Immature natural killer cell (primary cell): ENCODE measurements at regions not wholly inside any gene's neighbourhood (a gene's known extent, or its start where the extent isn't known, plus 50 kb on each side); places are given as distances from the start of the nearest gene placed in this dataset.
A peak's percentile ranks its signal among the peaks of the same experiment; 100 is the strongest.

ENCODE experiments used
- DNase-seq, 3 donors: peaks; one replicate each; pipeline ENCODE4 v3.0.0; 2022; ENCODE audit warnings: mixed read lengths in 1 of 3
- H3K27ac Mint-ChIP-seq, 6 donors: one replicate each; pipeline ENCODE4 v1.8.0; 2020; ENCODE audit warnings: mixed read lengths in 6 of 6, mild to moderate bottlenecking in 5 of 6, inconsistent platforms in 4 of 6, moderate library complexity in 3 of 6
- H3K27me3 Mint-ChIP-seq, 3 donors: one replicate each; pipeline ENCODE4 v1.8.0; 2020 to 2021; ENCODE audit warnings: low read depth in 3 of 3, mild to moderate bottlenecking in 3 of 3, mixed read lengths in 3 of 3, moderate library complexity in 3 of 3, inconsistent platforms in 1 of 3
- H3K36me3 Mint-ChIP-seq, 3 donors: one replicate each; pipeline ENCODE4 v1.8.0; 2020; ENCODE audit warnings: mixed read lengths in 3 of 3, inconsistent platforms in 2 of 3, mild to moderate bottlenecking in 2 of 3
- H3K4me1 Mint-ChIP-seq, 2 donors: one replicate each; pipeline ENCODE4 v1.8.0; 2020; ENCODE audit warnings: inconsistent platforms in 2 of 2, mild to moderate bottlenecking in 2 of 2, mixed read lengths in 2 of 2, moderate library complexity in 1 of 2
- H3K4me3 Mint-ChIP-seq, 5 donors: one replicate each; pipeline ENCODE4 v1.8.0; 2020; ENCODE audit warnings: mild to moderate bottlenecking in 5 of 5, mixed read lengths in 5 of 5, inconsistent platforms in 3 of 5, moderate library complexity in 3 of 5
- H3K9me3 Mint-ChIP-seq, 6 donors: one replicate each; pipeline ENCODE4 v1.8.0; 2020; ENCODE audit warnings: mild to moderate bottlenecking in 6 of 6, mixed read lengths in 6 of 6, inconsistent platforms in 4 of 6, moderate library complexity in 3 of 6

GRCh38 chr17:77424585-77425344 is 284.0 kb downstream of the SEC14L1 start:
- Mint-ChIP-seq H3K9me3 (no peaks in the 10 kb centered on the region), H3K27me3 (peaks cover 0 to 6% (median 0%) of the 10 kb centered on the region in 3 donors), H3K27ac (peak overlapping the region in 5 of 6 donors; percentile 36 to 69 (median 57)), H3K4me1 (peaks cover 75 to 76% of the 10 kb centered on the region in 2 donors), H3K36me3 (no peaks in the 10 kb centered on the region), H3K4me3 (no peak overlapping the region)
- DNase-seq: no peak

GRCh38 chr17:77425348-77425747 is 284.6 kb downstream of the SEC14L1 start:
- Mint-ChIP-seq H3K9me3 (no peaks in the 10 kb centered on the region), H3K27ac (peak overlapping the region in 4 of 6 donors; percentile 17 to 70 (median 61))

GRCh38 chr17:77425791-77426641 is 285.2 kb downstream of the SEC14L1 start:
- peaks cover 0 to 1% (median 0%) of the 10 kb centered on the region in 3 donors for H3K27me3 Mint-ChIP-seq
- DNase-seq: peak in 1 of 3 donors; percentile 46
- no peaks in the 10 kb centered on the region for H3K9me3 Mint-ChIP-seq
- H3K4me3 Mint-ChIP-seq: peak overlapping the region in 4 of 5 donors; percentile 50 to 58 (median 54)
- peak overlapping the region in 5 of 6 donors; percentile 17 to 86 (median 80) for H3K27ac Mint-ChIP-seq
- peaks cover 72 to 74% of the 10 kb centered on the region in 2 donors for H3K4me1 Mint-ChIP-seq
- H3K36me3 Mint-ChIP-seq: no peaks in the 10 kb centered on the region

More at GRCh38 chr17:77425348-77425747, 284.6 kb downstream of the SEC14L1 start:
- Mint-ChIP-seq H3K4me3 (peak overlapping the region in 3 of 5 donors; percentile 4 to 50 (median 48)), H3K4me1 (peaks cover 75 to 76% of the 10 kb centered on the region in 2 donors), H3K36me3 (no peaks in the 10 kb centered on the region), H3K27me3 (peaks cover 0 to 4% (median 0%) of the 10 kb centered on the region in 3 donors)
- DNase-seq: no peak

GRCh38 chr17:77426676-77427386 is 286.1 kb downstream of the SEC14L1 start:
- Mint-ChIP-seq H3K4me3 (peak overlapping the region in 4 of 5 donors; percentile 38 to 58 (median 54)), H3K4me1 (peaks cover 64 to 67% of the 10 kb centered on the region in 2 donors), H3K27ac (peak overlapping the region in 5 of 6 donors; percentile 72 to 86 (median 80)), H3K27me3 (no peaks in the 10 kb centered on the region), H3K9me3 (no peaks in the 10 kb centered on the region), H3K36me3 (no peaks in the 10 kb centered on the region)
- no peak for DNase-seq

- no peaks in the 10 kb centered on the region for H3K36me3 Mint-ChIP-seq
- no peaks in the 10 kb centered on the region for H3K9me3 Mint-ChIP-seq
- no peak overlapping the region for H3K4me3 Mint-ChIP-seq
- H3K4me1 Mint-ChIP-seq: peaks cover 66 to 73% of the 10 kb centered on the region in 2 donors
- no peak for DNase-seq
- H3K27me3 Mint-ChIP-seq: no peaks in the 10 kb centered on the region
- H3K27ac Mint-ChIP-seq: peak overlapping the region in 5 of 6 donors; percentile 40 to 84 (median 73)
Measured at GRCh38 chr17:77427391-77427991, 286.7 kb downstream of the SEC14L1 start.

GRCh38 chr17:77428020-77428748 is 287.4 kb downstream of the SEC14L1 start:
- H3K4me3 Mint-ChIP-seq: peak overlapping the region in 3 of 5 donors; percentile 23 to 50 (median 36)
- no peaks in the 10 kb centered on the region for H3K36me3 Mint-ChIP-seq
- no peak for DNase-seq
- no peaks in the 10 kb centered on the region for H3K27me3 Mint-ChIP-seq
- no peaks in the 10 kb centered on the region for H3K9me3 Mint-ChIP-seq
- peak overlapping the region; percentile 10 to 87 (median 67) for H3K27ac Mint-ChIP-seq
- peaks cover 61 to 75% of the 10 kb centered on the region in 2 donors for H3K4me1 Mint-ChIP-seq

- Mint-ChIP-seq H3K9me3 (no peaks in the 10 kb centered on the region), H3K4me1 (peaks cover 63 to 77% of the 10 kb centered on the region in 2 donors), H3K27ac (peak overlapping the region; percentile 17 to 87 (median 67)), H3K4me3 (peak overlapping the region in 4 of 5 donors; percentile 4 to 50 (median 36)), H3K36me3 (no peaks in the 10 kb centered on the region), H3K27me3 (no peaks in the 10 kb centered on the region)
- DNase-seq: no peak
Measured at GRCh38 chr17:77428749-77429368, 288.1 kb downstream of the SEC14L1 start.

GRCh38 chr17:77429369-77429968 is 288.7 kb downstream of the SEC14L1 start:
- H3K27me3 Mint-ChIP-seq: peaks cover 0 to 2% (median 0%) of the 10 kb centered on the region in 3 donors
- H3K4me1 Mint-ChIP-seq: peaks cover 69 to 79% of the 10 kb centered on the region in 2 donors
- no peak for DNase-seq
- no peaks in the 10 kb centered on the region for H3K9me3 Mint-ChIP-seq
- peak overlapping the region in 2 of 5 donors; percentile 32 to 35 for H3K4me3 Mint-ChIP-seq
- peak overlapping the region; percentile 42 to 87 (median 58) for H3K27ac Mint-ChIP-seq
- H3K36me3 Mint-ChIP-seq: no peaks in the 10 kb centered on the region

- Mint-ChIP-seq H3K27me3 (peaks cover 0 to 4% (median 0%) of the 10 kb centered on the region in 3 donors), H3K27ac (peak overlapping the region; percentile 34 to 81 (median 45)), H3K9me3 (no peaks in the 10 kb centered on the region), H3K36me3 (peaks cover 0 to 2% (median 0%) of the 10 kb centered on the region in 3 donors), H3K4me1 (peaks cover 76 to 83% of the 10 kb centered on the region in 2 donors), H3K4me3 (peak overlapping the region in 3 of 5 donors; percentile 5 to 39 (median 30))
- peak; percentile 74 to 77 (median 74) for DNase-seq
Measured at GRCh38 chr17:77429969-77430752, 289.4 kb downstream of the SEC14L1 start.

- H3K4me1 Mint-ChIP-seq: peaks cover 77 to 83% of the 10 kb centered on the region in 2 donors
- peak overlapping the region in 1 of 5 donors; percentile 21 for H3K4me3 Mint-ChIP-seq
- H3K36me3 Mint-ChIP-seq: peaks cover 0 to 4% (median 0%) of the 10 kb centered on the region in 3 donors
- peaks cover 0 to 4% (median 0%) of the 10 kb centered on the region in 3 donors for H3K27me3 Mint-ChIP-seq
- peak overlapping the region in 3 of 6 donors; percentile 35 to 71 (median 57) for H3K27ac Mint-ChIP-seq
- no peaks in the 10 kb centered on the region for H3K9me3 Mint-ChIP-seq
- DNase-seq: no peak
Measured at GRCh38 chr17:77432034-77432661, 291.4 kb downstream of the SEC14L1 start.

GRCh38 chr17:77432742-77433141 is 292.0 kb downstream of the SEC14L1 start:
- peaks cover 0 to 4% (median 0%) of the 10 kb centered on the region in 3 donors for H3K27me3 Mint-ChIP-seq
- peak overlapping the region in 1 of 6 donors; percentile 31 for H3K27ac Mint-ChIP-seq
- H3K4me1 Mint-ChIP-seq: peaks cover 77 to 83% of the 10 kb centered on the region in 2 donors
- DNase-seq: no peak
- peak overlapping the region in 1 of 5 donors; percentile 21 for H3K4me3 Mint-ChIP-seq
- peaks cover 0 to 4% (median 0%) of the 10 kb centered on the region in 3 donors for H3K36me3 Mint-ChIP-seq
- H3K9me3 Mint-ChIP-seq: no peaks in the 10 kb centered on the region
